Gastrocnemius medialis (tissue), 4 donors: ENCODE measurements at regions not wholly inside any gene's neighbourhood (a gene's known extent, or its start where the extent isn't known, plus 50 kb on each side); places are given as distances from the start of the nearest gene placed in this dataset.
A peak's percentile ranks its signal among the peaks of the same experiment; 100 is the strongest.

Experiments
- ATAC-seq, 2 donors: fragments of 150-250 bp; one replicate each; pipeline ENCODE4 v1.9.1; 2016
- DNase-seq, 2 donors: peaks; one replicate each; pipeline ENCODE4 v3.0.0-alpha.2; 2019
- H3K27ac ChIP-seq, 4 donors: fragments of 200-600 bp; sonication (generic); 1 replicate in 1 of 4; 2 replicates in 3 of 4; pipeline ENCODE4 v1.5.1; 2016 to 2018; ENCODE audit warnings: mild to moderate bottlenecking in 2 of 4, moderate library complexity in 1 of 4
- H3K27me3 ChIP-seq, 3 donors: fragments of 200-600 bp; sonication (generic) in 2 of 3; 1 replicate in 1 of 3; 2 replicates in 2 of 3; pipeline versions ENCODE4 v1.5.1 to v1.6.0; 2016 to 2019; ENCODE audit warnings: mild to moderate bottlenecking in 1 of 3, moderate library complexity in 1 of 3
- H3K36me3 ChIP-seq, 2 donors: fragments of 200-600 bp; sonication (generic) in 1 of 2; one replicate each; pipeline ENCODE4 v1.5.1; 2017 to 2018
- H3K4me1 ChIP-seq, 2 donors: fragments of 200-600 bp; sonication (generic) in 1 of 2; one replicate each; pipeline ENCODE4 v1.5.1; 2016 to 2017; ENCODE audit warnings: mild to moderate bottlenecking in 2 of 2
- H3K4me3 ChIP-seq, 4 donors: fragments of 200-600 bp; sonication (generic) in 3 of 4; 1 replicate in 1 of 4; 2 replicates in 3 of 4; pipeline ENCODE4 v1.5.1; 2016 to 2019; ENCODE audit warnings: mild to moderate bottlenecking in 2 of 4
- H3K9me3 ChIP-seq, 3 donors: fragments of 200-600 bp; sonication (generic) in 2 of 3; 1 replicate in 1 of 3; 2 replicates in 2 of 3; pipeline ENCODE4 v1.5.1; 2016 to 2019
- CTCF ChIP-seq, 5 experiments: fragments of 450-650 bp in 3 of 5; fragments of 200-600 bp in 2 of 5; sonication (generic) in 2 of 5; IDR thresholded peaks in 4 of 5; conservative IDR thresholded peaks in 1 of 5; 1 replicate in 4 of 5; 2 replicates in 1 of 5; pipeline ENCODE4 v1.5.1; 2016 to 2019; ENCODE audit warnings: antibody characterized with exemption in 5 of 5, mild to moderate bottlenecking in 3 of 5, moderate library complexity in 3 of 5
- POLR2A ChIP-seq, 2 donors: fragments of 450-650 bp; IDR thresholded peaks; one replicate each; pipeline ENCODE4 v1.6.1; 2017; ENCODE audit warnings: antibody characterized with exemption in 2 of 2, mild to moderate bottlenecking in 2 of 2, moderate library complexity in 2 of 2
- in situ Hi-C, 4 donors: fragments of 200-750 bp; cut with MboI; loops; one replicate each; pipeline versions ENCODE4 v1.15.0 to v1.8.0; 2017; ENCODE audit warnings: low sequenced_read_pairs in 4 of 4
- intact Hi-C: fragments of 100-400 bp; cut with DNase I; formaldehyde crosslinking; loops from one replicate; pipeline ENCODE4 v1.15.1; 2023; ENCODE audit warnings: low total_unique reads

- TF ChIP-seq POLR2A (IDR thresholded peaks at IDR 0.05) (no peak), CTCF (IDR thresholded peaks at IDR 0.05 in 4 of 5, conservative IDR thresholded peaks at IDR 0.05 in 1 of 5) (no peak)
- in situ Hi-C loops (no loop called here), intact Hi-C loops (no loop called here)
- Histone ChIP-seq H3K4me3 (no peak overlapping the region), H3K27ac (peak overlapping the region in 1 of 4 donors; percentile 42), H3K9me3 (no peaks in the 10 kb centered on the region), H3K36me3 (no peaks in the 10 kb centered on the region), H3K4me1 (peaks cover 17% of the 10 kb centered on the region in 2 donors), H3K27me3 (no peaks in the 10 kb centered on the region)
- ATAC-seq: no peak
- DNase-seq: no peak
Measured at GRCh38 chr12:90028635-90029051, 320.0 kb upstream of the ATP2B1 start.

GRCh38 chr12:90027889-90028634 lies 319.4 kb upstream of the ATP2B1 start:
- H3K36me3 ChIP-seq: no peaks in the 10 kb centered on the region
- ATAC-seq (no peak), DNase-seq (no peak)
- peaks cover 17% of the 10 kb centered on the region in 2 donors for H3K4me1 ChIP-seq
- intact Hi-C loops: no loop called here
- no peaks in the 10 kb centered on the region for H3K9me3 ChIP-seq
- no peaks in the 10 kb centered on the region for H3K27me3 ChIP-seq
- TF ChIP-seq POLR2A (IDR thresholded peaks at IDR 0.05) (no peak), CTCF (IDR thresholded peaks at IDR 0.05 in 4 of 5, conservative IDR thresholded peaks at IDR 0.05 in 1 of 5) (no peak)
- peak overlapping the region in 1 of 4 donors; percentile 42 for H3K27ac ChIP-seq
- in situ Hi-C loops: no loop called here
- H3K4me3 ChIP-seq: no peak overlapping the region

- in situ Hi-C loops (no loop called here), intact Hi-C loops (no loop called here)
- TF ChIP-seq POLR2A (IDR thresholded peaks at IDR 0.05): no peak
- TF ChIP-seq CTCF (IDR thresholded peaks at IDR 0.05 in 4 of 5, conservative IDR thresholded peaks at IDR 0.05 in 1 of 5): no peak
- Histone ChIP-seq H3K36me3 (no peaks in the 10 kb centered on the region), H3K9me3 (no peaks in the 10 kb centered on the region), H3K27me3 (no peaks in the 10 kb centered on the region), H3K4me3 (no peak overlapping the region), H3K4me1 (peaks cover 17% of the 10 kb centered on the region in 2 donors), H3K27ac (no peak overlapping the region)
- ATAC-seq (no peak), DNase-seq (no peak)
Measured at GRCh38 chr12:90027041-90027440, 318.4 kb upstream of the ATP2B1 start.

- no peak overlapping the region for H3K4me3 ChIP-seq
- DNase-seq: no peak
- no peak overlapping the region for H3K27ac ChIP-seq
- intact Hi-C loops: no loop called here
- H3K27me3 ChIP-seq: no peaks in the 10 kb centered on the region
- no peaks in the 10 kb centered on the region for H3K9me3 ChIP-seq
- no peaks in the 10 kb centered on the region for H3K36me3 ChIP-seq
- no peak for ATAC-seq
- in situ Hi-C loops: no loop called here
- peaks cover 17% of the 10 kb centered on the region in 2 donors for H3K4me1 ChIP-seq
- no peak for TF ChIP-seq POLR2A (IDR thresholded peaks at IDR 0.05)
Measured at GRCh38 chr12:90026516-90026915, 317.9 kb upstream of the ATP2B1 start.

- intact Hi-C loops: no loop called here
- TF ChIP-seq POLR2A (IDR thresholded peaks at IDR 0.05) (no peak), CTCF (IDR thresholded peaks at IDR 0.05 in 4 of 5, conservative IDR thresholded peaks at IDR 0.05 in 1 of 5) (no peak)
- DNase-seq: no peak
- ATAC-seq: no peak
- no peaks in the 10 kb centered on the region for H3K9me3 ChIP-seq
- in situ Hi-C loops: no loop called here
- H3K27ac ChIP-seq: no peak overlapping the region
- no peak overlapping the region for H3K4me3 ChIP-seq
- H3K36me3 ChIP-seq: no peaks in the 10 kb centered on the region
- H3K27me3 ChIP-seq: no peaks in the 10 kb centered on the region
- H3K4me1 ChIP-seq: peaks cover 9 to 13% of the 10 kb centered on the region in 2 donors
Measured at GRCh38 chr12:90024262-90024661, 315.6 kb upstream of the ATP2B1 start.
